Duodenal mucosa (tissue), 2 donors: ENCODE measurements at regions not wholly inside any gene's neighbourhood (a gene's known extent, or its start where the extent isn't known, plus 50 kb on each side); places are given as distances from the start of the nearest gene placed in this dataset.

Source experiments
- H3K27ac ChIP-seq: one replicate; pipeline ENCODE4 v1.7.0; 2013; ENCODE audit warnings: low read depth, low read length
- H3K27me3 ChIP-seq, 2 donors: one replicate each; pipeline ENCODE4 v1.7.0; 2013; ENCODE audit warnings: low read length in 2 of 2, control low read depth in 1 of 2; ENCODE audit not compliant: insufficient read depth in 2 of 2, control insufficient read depth in 1 of 2
- H3K36me3 ChIP-seq, 2 donors: one replicate each; pipeline ENCODE4 v1.7.0; 2013; ENCODE audit warnings: low read length in 2 of 2, control low read depth in 1 of 2; ENCODE audit not compliant: insufficient read depth in 2 of 2, control insufficient read depth in 1 of 2
- H3K4me1 ChIP-seq, 2 donors: one replicate each; pipeline ENCODE4 v1.7.0; 2013; ENCODE audit warnings: low read length in 2 of 2, control low read depth in 1 of 2; ENCODE audit not compliant: insufficient read depth in 2 of 2, control insufficient read depth in 1 of 2
- H3K4me3 ChIP-seq, 2 donors: one replicate each; pipeline ENCODE4 v1.7.0; 2013; ENCODE audit warnings: low read length in 2 of 2, low read depth in 1 of 2
- H3K9ac ChIP-seq, 2 donors: one replicate each; pipeline ENCODE4 v1.7.0; 2013; ENCODE audit warnings: low read length in 2 of 2, low read depth in 1 of 2
- H3K9me3 ChIP-seq, 2 donors: one replicate each; pipeline ENCODE4 v1.7.0; 2013; ENCODE audit warnings: low read length in 2 of 2, control low read depth in 1 of 2; ENCODE audit not compliant: control insufficient read depth in 1 of 2

GRCh38 chr2:147082850-147083522, 761.8 kb upstream of the ACVR2A start:
- Histone ChIP-seq H3K27me3 (no peaks in the 10 kb centered on the region), H3K9me3 (no peaks in the 10 kb centered on the region), H3K36me3 (no peaks in the 10 kb centered on the region), H3K27ac (no peak overlapping the region), H3K9ac (no peak overlapping the region), H3K4me3 (no peak overlapping the region), H3K4me1 (peaks cover 0 to 6% of the 10 kb centered on the region in 2 donors)

DNA sequence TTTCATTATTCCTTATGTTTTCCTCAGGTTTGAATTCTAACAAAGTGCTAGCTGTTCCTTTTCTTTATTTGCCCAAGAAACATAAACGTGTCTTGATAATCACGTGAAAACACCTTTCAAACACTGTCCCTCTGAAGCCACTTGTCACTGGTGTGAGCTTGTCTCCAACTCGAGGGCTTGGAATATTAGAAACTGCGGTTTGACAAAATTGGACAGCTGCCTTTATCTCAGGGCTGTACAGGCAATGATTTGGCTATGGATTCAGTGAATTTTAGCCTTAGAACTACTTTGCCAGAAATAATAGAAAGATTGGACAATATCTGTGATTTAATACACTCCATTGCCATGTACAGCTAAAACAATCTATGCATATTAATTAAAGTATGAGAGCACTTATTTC, 763.0 kb upstream of the ACVR2A start:
- peaks cover 0 to 6% of the 10 kb centered on the region in 2 donors for H3K4me1 ChIP-seq
- no peak overlapping the region for H3K9ac ChIP-seq
- H3K36me3 ChIP-seq = no peaks in the 10 kb centered on the region
- no peaks in the 10 kb centered on the region for H3K9me3 ChIP-seq
- H3K27me3 ChIP-seq = no peaks in the 10 kb centered on the region
- H3K4me3 ChIP-seq = no peak overlapping the region
- no peak overlapping the region for H3K27ac ChIP-seq

DNA sequence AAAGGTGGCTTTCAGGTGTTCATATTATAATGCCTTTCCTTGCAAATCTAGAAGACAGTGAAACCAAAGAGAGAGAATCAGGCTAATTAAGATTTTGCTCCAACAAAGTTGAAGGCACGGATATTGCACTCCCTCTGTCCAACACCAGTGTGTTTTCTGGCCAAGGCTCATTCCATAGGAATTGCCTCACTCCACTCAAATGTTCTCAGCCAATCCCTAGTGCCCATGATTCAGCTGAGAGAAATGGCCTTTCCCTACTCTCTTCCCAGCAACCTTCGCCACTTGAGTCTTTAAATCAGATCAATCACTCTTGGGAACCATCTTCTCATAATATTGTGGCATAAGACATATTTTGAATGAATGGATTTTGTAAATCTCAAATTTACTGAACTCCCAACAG, 768.2 kb upstream of the ACVR2A start:
- H3K36me3 ChIP-seq = no peaks in the 10 kb centered on the region

GRCh38 chr2:147068071-147068470, 776.8 kb upstream of the ACVR2A start:
- Histone ChIP-seq H3K4me3 (no peak overlapping the region), H3K27ac (no peak overlapping the region), H3K36me3 (no peaks in the 10 kb centered on the region), H3K27me3 (no peaks in the 10 kb centered on the region), H3K4me1 (peaks cover 0 to 5% of the 10 kb centered on the region in 2 donors), H3K9ac (no peak overlapping the region), H3K9me3 (no peaks in the 10 kb centered on the region)

More for the DNA sequence above, 768.2 kb upstream of the ACVR2A start:
- Histone ChIP-seq H3K27me3 (no peaks in the 10 kb centered on the region), H3K9ac (no peak overlapping the region), H3K4me1 (no peaks in the 10 kb centered on the region), H3K27ac (no peak overlapping the region), H3K4me3 (no peak overlapping the region), H3K9me3 (no peaks in the 10 kb centered on the region)

DNA sequence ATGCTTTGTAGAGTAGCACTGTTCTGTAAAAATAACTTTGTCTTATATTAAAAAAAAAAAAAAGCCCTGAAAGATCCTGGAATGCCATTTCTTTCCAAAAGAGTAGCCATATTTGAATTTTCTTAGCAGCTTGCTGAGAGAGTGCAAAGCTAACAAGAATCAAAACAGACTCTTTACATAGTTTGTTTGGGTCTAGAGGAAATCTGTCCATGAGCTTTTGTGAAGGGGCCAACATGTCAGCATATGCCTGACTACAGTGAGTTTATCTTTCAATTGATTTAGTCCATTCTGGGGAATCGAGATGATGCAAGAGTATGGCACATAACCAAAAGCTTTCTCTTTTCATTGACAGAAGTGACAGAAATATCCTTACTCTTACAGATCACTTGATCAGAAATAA, 777.7 kb upstream of the ACVR2A start:
- Histone ChIP-seq H3K4me3 (no peak overlapping the region), H3K36me3 (no peaks in the 10 kb centered on the region), H3K4me1 (peaks cover 0 to 5% of the 10 kb centered on the region in 2 donors), H3K9me3 (no peaks in the 10 kb centered on the region), H3K9ac (no peak overlapping the region), H3K27me3 (no peaks in the 10 kb centered on the region), H3K27ac (no peak overlapping the region)

GRCh38 chr2:147062073-147062472, 782.8 kb upstream of the ACVR2A start:
- Histone ChIP-seq H3K36me3 (no peaks in the 10 kb centered on the region), H3K9ac (no peak overlapping the region), H3K4me1 (no peaks in the 10 kb centered on the region), H3K4me3 (no peak overlapping the region), H3K27ac (no peak overlapping the region), H3K9me3 (no peaks in the 10 kb centered on the region), H3K27me3 (no peaks in the 10 kb centered on the region)

GRCh38 chr2:147061269-147061668, 783.6 kb upstream of the ACVR2A start:
- Histone ChIP-seq H3K27me3 (no peaks in the 10 kb centered on the region), H3K4me1 (no peaks in the 10 kb centered on the region), H3K4me3 (no peak overlapping the region), H3K27ac (no peak overlapping the region), H3K9ac (no peak overlapping the region), H3K9me3 (no peaks in the 10 kb centered on the region), H3K36me3 (no peaks in the 10 kb centered on the region)

GRCh38 chr2:147057892-147058490, 786.8 kb upstream of the ACVR2A start:
- Histone ChIP-seq H3K9ac (no peak overlapping the region), H3K4me1 (no peaks in the 10 kb centered on the region), H3K27me3 (no peaks in the 10 kb centered on the region), H3K36me3 (no peaks in the 10 kb centered on the region), H3K4me3 (no peak overlapping the region), H3K27ac (no peak overlapping the region), H3K9me3 (peaks cover 0 to 2% of the 10 kb centered on the region in 2 donors)

DNA sequence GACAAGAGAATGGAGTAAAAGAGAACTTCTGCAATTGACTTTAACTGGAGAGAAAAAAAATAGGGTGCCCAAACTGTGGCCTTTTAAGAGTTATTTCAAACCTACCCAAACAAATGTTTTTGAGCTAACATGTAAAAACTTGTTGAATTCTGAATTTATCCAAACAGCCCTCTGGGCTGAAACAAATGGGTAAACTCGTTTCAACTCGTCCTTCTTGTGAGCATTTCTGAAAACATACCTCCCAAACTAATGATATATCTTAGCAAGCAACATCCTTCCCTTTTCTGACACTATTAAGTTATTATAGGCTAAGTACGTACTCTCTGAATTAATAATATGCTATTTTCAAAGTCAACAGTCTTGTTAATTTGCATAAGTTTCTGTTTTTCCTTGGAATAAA, 793.0 kb upstream of the ACVR2A start:
- Histone ChIP-seq H3K36me3 (no peaks in the 10 kb centered on the region), H3K4me3 (no peak overlapping the region), H3K9me3 (peaks cover 0 to 2% of the 10 kb centered on the region in 2 donors), H3K9ac (no peak overlapping the region), H3K27me3 (no peaks in the 10 kb centered on the region), H3K27ac (no peak overlapping the region), H3K4me1 (no peaks in the 10 kb centered on the region)

GRCh38 chr2:147051248-147051647, 793.6 kb upstream of the ACVR2A start:
- no peaks in the 10 kb centered on the region for H3K27me3 ChIP-seq
- no peak overlapping the region for H3K4me3 ChIP-seq
- H3K4me1 ChIP-seq = no peaks in the 10 kb centered on the region
- peaks cover 0 to 2% of the 10 kb centered on the region in 2 donors for H3K9me3 ChIP-seq
- H3K9ac ChIP-seq = no peak overlapping the region
- H3K36me3 ChIP-seq = no peaks in the 10 kb centered on the region
- no peak overlapping the region for H3K27ac ChIP-seq
